B cell (primary cell): ENCODE measurements at regions not wholly inside any gene's neighbourhood (a gene's known extent, or its start where the extent isn't known, plus 50 kb on each side); places are given as distances from the start of the nearest gene placed in this dataset.

Experiments
- ATAC-seq: fragments of 200-7000 bp; cut with Tn5 transposase; one replicate; pipeline ENCODE4 v1.10.0; 2021; ENCODE audit warnings: low read depth, mild to moderate bottlenecking, moderate number of reproducible peaks, moderate library complexity
- CTCF ChIA-PET: fragments of 350-600 bp; sonication (Branson Sonifier 250); formaldehyde crosslinking; loops from one replicate; lab custom pipeline; 2021; ENCODE audit warnings: antibody characterized with exemption, inconsistent platforms; lab: Charles Lee
- POLR2A ChIA-PET: fragments of 350-600 bp; sonication (Branson Sonifier 250); formaldehyde crosslinking; loops from one replicate; lab custom pipeline; 2021; ENCODE audit warnings: antibody characterized with exemption; lab: Charles Lee
- DNase-seq: peaks from one replicate; pipeline ENCODE4 v3.0.0; 2013
- H2AFZ ChIP-seq: 2 replicates; pipeline ENCODE4 v1.6.1; 2012; ENCODE audit warnings: mild to moderate bottlenecking, low read depth, low read length; ENCODE audit not compliant: insufficient read depth, poor library complexity, severe bottlenecking
- H3K27ac ChIP-seq, 2 donors: 1 replicate in 1 of 2; 2 replicates in 1 of 2; pipeline ENCODE4 v1.5.1; 2012 to 2013; ENCODE audit warnings: low read length in 2 of 2, mild to moderate bottlenecking in 2 of 2, moderate library complexity in 1 of 2
- H3K27me3 ChIP-seq, 4 experiments: fragments of 200-600 bp in 1 of 4; sonication (generic) in 1 of 4; replicated peaks in 1 of 4; 1 replicate in 2 of 4; 2 replicates in 2 of 4; pipeline versions ENCODE4 v1.6.1 to v1.7.0; 2013 to 2016; ENCODE audit warnings: low read length in 3 of 4, mild to moderate bottlenecking in 2 of 4, mixed read lengths in 1 of 4, moderate library complexity in 1 of 4; ENCODE audit not compliant: insufficient read depth in 4 of 4, control insufficient read depth in 3 of 4; ENCODE audit errors: control extremely low read depth in 1 of 4
- H3K36me3 ChIP-seq, 2 experiments: replicated peaks in 1 of 2; 1 replicate in 1 of 2; 2 replicates in 1 of 2; pipeline versions ENCODE4 v1.6.1 to v1.7.1; 2013; ENCODE audit warnings: low read length in 1 of 2; ENCODE audit not compliant: insufficient read depth in 2 of 2, control insufficient read depth in 1 of 2; ENCODE audit errors: control extremely low read depth in 1 of 2, extremely low read depth in 1 of 2
- H3K4me1 ChIP-seq, 2 donors: fragments of 200-600 bp in 1 of 2; sonication (generic) in 1 of 2; 1 replicate in 1 of 2; 2 replicates in 1 of 2; pipeline versions ENCODE4 v1.5.1 to v1.6.1; 2013 to 2017; ENCODE audit warnings: low read length in 2 of 2; ENCODE audit not compliant: control insufficient read depth in 2 of 2, insufficient read depth in 2 of 2
- H3K4me2 ChIP-seq: replicated peaks from 2 replicates; pipeline ENCODE3; 2012; ENCODE audit warnings: mild to moderate bottlenecking, low read depth, low read length; ENCODE audit not compliant: poor library complexity, severe bottlenecking
- H3K4me3 ChIP-seq, 5 experiments: fragments of 200-600 bp in 1 of 5; sonication (generic) in 1 of 5; 1 replicate in 3 of 5; 2 replicates in 2 of 5; pipeline versions ENCODE4 v1.5.1 to v1.7.0; 2011 to 2016; ENCODE audit warnings: low read length in 4 of 5, mild to moderate bottlenecking in 4 of 5, low read depth in 2 of 5, control low read depth in 1 of 5, moderate library complexity in 1 of 5; ENCODE audit not compliant: insufficient read depth in 1 of 5; ENCODE audit errors: control extremely low read depth in 1 of 5, extremely low read depth in 1 of 5
- H3K79me2 ChIP-seq: fragments of 200-600 bp; sonication (generic); one replicate; pipeline ENCODE4 v1.6.0; 2016; ENCODE audit warnings: low read length; ENCODE audit not compliant: control insufficient read depth, insufficient read depth
- H3K9ac ChIP-seq: fragments of 200-600 bp; sonication (generic); 2 replicates; pipeline ENCODE4 v1.6.1; 2017; ENCODE audit warnings: mild to moderate bottlenecking, low read length, moderate library complexity
- H3K9me3 ChIP-seq, 3 donors: one replicate each; pipeline versions ENCODE4 v1.6.1 to v1.7.1; 2013; ENCODE audit warnings: low read length in 2 of 3; ENCODE audit not compliant: control insufficient read depth in 2 of 3, insufficient read depth in 1 of 3; ENCODE audit errors: control extremely low read depth in 1 of 3
- H4K20me1 ChIP-seq: 2 replicates; pipeline ENCODE4 v1.6.0; 2012; ENCODE audit warnings: mild to moderate bottlenecking, low read length; ENCODE audit not compliant: insufficient read depth, control insufficient read depth, poor library complexity, severe bottlenecking
- H3K27ac Mint-ChIP-seq: one replicate; pipeline ENCODE4 v1.8.0; 2021; ENCODE audit warnings: mixed read lengths
- H3K27me3 Mint-ChIP-seq: one replicate; pipeline ENCODE4 v1.8.0; 2021; ENCODE audit warnings: mixed read lengths
- H3K4me1 Mint-ChIP-seq: one replicate; pipeline ENCODE4 v1.8.0; 2021; ENCODE audit warnings: mixed read lengths
- H3K4me3 Mint-ChIP-seq: one replicate; pipeline ENCODE4 v1.8.0; 2021; ENCODE audit warnings: mixed read lengths
- H3K9me3 Mint-ChIP-seq: one replicate; pipeline ENCODE4 v1.8.0; 2022; ENCODE audit warnings: mixed read lengths; ENCODE audit not compliant: insufficient read depth
- CTCF ChIP-seq: fragments of 200-600 bp; IDR thresholded peaks from one replicate; pipeline ENCODE4 v1.8.0; 2022; ENCODE audit warnings: antibody characterized with exemption, mild to moderate bottlenecking
- EZH2 ChIP-seq: IDR thresholded peaks from 2 replicates; pipeline ENCODE4 v1.6.1; 2012; ENCODE audit warnings: borderline replicate concordance, low read depth, mild to moderate bottlenecking, moderate library complexity, low read length; ENCODE audit not compliant: insufficient read depth, poor library complexity, severe bottlenecking
- WGBS: methylation state at CpG from one replicate; pipeline ENCODE4 v1.1.5; 2013; ENCODE audit warnings: missing lambda C conversion rate; ENCODE audit not compliant: insufficient coverage; 5-methylcytosine and 5-hydroxymethylcytosine counted together
- intact Hi-C: fragments of 100-400 bp; cut with micrococcal nuclease; formaldehyde crosslinking; loops from one replicate; pipeline ENCODE4 v1.10.0; 2022

- Mint-ChIP-seq H3K4me3 (no peak overlapping the region), H3K9me3 (peaks cover 6% of the 10 kb centered on the region), H3K27me3 (peaks cover 4% of the 10 kb centered on the region), H3K4me1 (no peaks in the 10 kb centered on the region), H3K27ac (no peak overlapping the region)
- Histone ChIP-seq H3K36me3 (no peaks in the 10 kb centered on the region), H3K27ac (no peak overlapping the region), H3K9me3 (peaks cover 0 to 24% (median 0%) of the 10 kb centered on the region in 3 donors), H4K20me1 (no peaks in the 10 kb centered on the region), H3K4me1 (no peaks in the 10 kb centered on the region), H3K9ac (no peak overlapping the region), H3K79me2 (no peaks in the 10 kb centered on the region), H3K4me3 (no peak overlapping the region), H3K27me3 (no peaks in the 10 kb centered on the region), H2AFZ (no peak overlapping the region), H3K4me2 (no peak overlapping the region)
- ChIA-PET POLR2A (no interaction called here), CTCF (no interaction called here)
- intact Hi-C loops, result no loop called here
- DNase-seq (no peak), ATAC-seq (no peak)
- no peak for TF ChIP-seq CTCF
- TF ChIP-seq EZH2, result no peak
- 99% methylated on average over 13 of the region's 13 CpGs for WGBS
Observed at GRCh38 chr18:78809845-78810244, 169.8 kb upstream of the SALL3 start.

- POLR2A ChIA-PET, result no interaction called here
- ATAC-seq (no peak), DNase-seq (no peak)
- intact Hi-C loops, result no loop called here
- Mint-ChIP-seq H3K9me3 (peaks cover 6% of the 10 kb centered on the region), H3K4me3 (no peak overlapping the region), H3K27me3 (peaks cover 4% of the 10 kb centered on the region), H3K27ac (no peak overlapping the region), H3K4me1 (no peaks in the 10 kb centered on the region)
- TF ChIP-seq CTCF, result no peak
- TF ChIP-seq EZH2, result no peak
- Histone ChIP-seq H3K4me3 (no peak overlapping the region), H4K20me1 (no peaks in the 10 kb centered on the region), H3K4me1 (no peaks in the 10 kb centered on the region), H3K9ac (no peak overlapping the region), H3K27me3 (no peaks in the 10 kb centered on the region), H3K9me3 (peaks cover 0 to 15% (median 0%) of the 10 kb centered on the region in 3 donors), H2AFZ (no peak overlapping the region), H3K4me2 (no peak overlapping the region), H3K27ac (no peak overlapping the region), H3K79me2 (no peaks in the 10 kb centered on the region), H3K36me3 (no peaks in the 10 kb centered on the region)
- WGBS, result 97% methylated on average over 18 of the region's 18 CpGs
- CTCF ChIA-PET, result no interaction called here
Observed at GRCh38 chr18:78810706-78811105, 168.9 kb upstream of the SALL3 start.
